Liver (tissue), 8 donors: ENCODE measurements at regions not wholly inside any gene's neighbourhood (a gene's known extent, or its start where the extent isn't known, plus 50 kb on each side); places are given as distances from the start of the nearest gene placed in this dataset.

Experiments
- DNase-seq: peaks from one replicate; pipeline ENCODE4 v3.0.0-alpha.2; 2017; ENCODE audit warnings: low spot score
- H3K27ac ChIP-seq, 2 donors: one replicate each; pipeline ENCODE4 v1.7.0; 2013; ENCODE audit warnings: inconsistent platforms in 2 of 2, low read length in 2 of 2, control low read depth in 1 of 2, low read depth in 1 of 2, mild to moderate bottlenecking in 1 of 2
- H3K27me3 ChIP-seq, 4 donors: one replicate each; pipeline versions ENCODE4 v1.6.1 to v1.7.0; 2013; ENCODE audit warnings: low read length in 3 of 4, inconsistent platforms in 1 of 4, mild to moderate bottlenecking in 1 of 4, moderate library complexity in 1 of 4; ENCODE audit not compliant: control insufficient read depth in 4 of 4, insufficient read depth in 4 of 4
- H3K36me3 ChIP-seq, 4 donors: one replicate each; pipeline versions ENCODE4 v1.6.1 to v1.7.0; 2013; ENCODE audit warnings: low read length in 3 of 4, mild to moderate bottlenecking in 3 of 4, low read depth in 1 of 4, moderate library complexity in 1 of 4; ENCODE audit not compliant: control insufficient read depth in 4 of 4, insufficient read depth in 3 of 4
- H3K4me1 ChIP-seq, 4 donors: one replicate each; pipeline versions ENCODE4 v1.6.1 to v1.7.0; 2013; ENCODE audit warnings: low read length in 3 of 4, mild to moderate bottlenecking in 3 of 4, moderate library complexity in 1 of 4; ENCODE audit not compliant: control insufficient read depth in 4 of 4, insufficient read depth in 4 of 4
- H3K4me3 ChIP-seq, 3 donors: one replicate each; pipeline versions ENCODE4 v1.6.1 to v1.7.0; 2013; ENCODE audit warnings: low read length in 3 of 3, control low read depth in 1 of 3, low read depth in 1 of 3, mild to moderate bottlenecking in 1 of 3
- H3K9ac ChIP-seq, 2 donors: one replicate each; pipeline ENCODE4 v1.7.0; 2013; ENCODE audit warnings: low read length in 2 of 2, mild to moderate bottlenecking in 2 of 2, moderate library complexity in 2 of 2, control low read depth in 1 of 2, low read depth in 1 of 2
- H3K9me3 ChIP-seq, 4 donors: one replicate each; pipeline versions ENCODE4 v1.6.1 to v1.7.0; 2013; ENCODE audit warnings: low read length in 3 of 4; ENCODE audit not compliant: control insufficient read depth in 4 of 4
- ATF3 ChIP-seq: IDR thresholded peaks from 2 replicates; pipeline ENCODE4 v1.6.1; 2016; ENCODE audit warnings: antibody characterized with exemption
- CTCF ChIP-seq: fragments of 150-350 bp; IDR thresholded peaks from 2 replicates; pipeline ENCODE4 v1.5.1; 2017; ENCODE audit warnings: improper control_type of control experiment, low read depth, low read length; ENCODE audit not compliant: missing input control
- EGR1 ChIP-seq, 2 donors: IDR thresholded peaks; 2 replicates each; pipeline ENCODE4 v1.6.1; 2016 to 2018; ENCODE audit warnings: antibody characterized with exemption in 2 of 2, low read depth in 2 of 2
- FOXA1 ChIP-seq: IDR thresholded peaks from 2 replicates; pipeline ENCODE4 v1.6.1; 2016; ENCODE audit warnings: antibody characterized with exemption
- FOXA2 ChIP-seq: IDR thresholded peaks from 2 replicates; pipeline ENCODE4 v1.6.1; 2016; ENCODE audit warnings: antibody characterized with exemption
- GABPA ChIP-seq, 2 donors: IDR thresholded peaks in 1 of 2; conservative IDR thresholded peaks in 1 of 2; 2 replicates each; pipeline ENCODE4 v1.6.1; 2016; ENCODE audit warnings: antibody characterized with exemption in 2 of 2, mild to moderate bottlenecking in 1 of 2, moderate library complexity in 1 of 2
- HNF4A ChIP-seq, 2 donors: conservative IDR thresholded peaks; 2 replicates each; pipeline ENCODE4 v1.6.1; 2016; ENCODE audit warnings: antibody characterized with exemption in 2 of 2, mild to moderate bottlenecking in 2 of 2
- HNF4G ChIP-seq: IDR thresholded peaks from 2 replicates; pipeline ENCODE4 v1.6.1; 2016; ENCODE audit warnings: antibody characterized with exemption
- JUND ChIP-seq, 2 donors: IDR thresholded peaks; 2 replicates each; pipeline ENCODE4 v1.6.1; 2016; ENCODE audit warnings: antibody characterized with exemption in 2 of 2
- MAX ChIP-seq: IDR thresholded peaks from 2 replicates; pipeline ENCODE4 v1.6.1; 2016; ENCODE audit warnings: antibody characterized with exemption
- NR2F2 ChIP-seq: IDR thresholded peaks from 2 replicates; pipeline ENCODE4 v1.6.1; 2016; ENCODE audit warnings: antibody characterized with exemption
- RXRA ChIP-seq, 2 donors: IDR thresholded peaks; 2 replicates each; pipeline ENCODE4 v1.6.1; 2017 to 2018; ENCODE audit warnings: antibody characterized with exemption in 2 of 2, mild to moderate bottlenecking in 1 of 2
- TAF1 ChIP-seq: conservative IDR thresholded peaks from 2 replicates; pipeline ENCODE4 v1.6.1; 2016; ENCODE audit warnings: antibody characterized with exemption, mild to moderate bottlenecking
- YY1 ChIP-seq: IDR thresholded peaks from 2 replicates; pipeline ENCODE4 v1.6.1; 2016; ENCODE audit warnings: antibody characterized with exemption, mild to moderate bottlenecking
- ZBTB33 ChIP-seq: IDR thresholded peaks from 2 replicates; pipeline ENCODE4 v1.6.1; 2016; ENCODE audit warnings: antibody characterized with exemption
- WGBS: extraction: QIAGEN DNeasy Blood & Tissue Kit; methylation state at CpG from one replicate; pipeline ENCODE4 v1.1.7; 2013; 5-methylcytosine and 5-hydroxymethylcytosine counted together
- donor health status: healthy.
- donor health status: healthy.
- donor health status: healthy.
- donor health status: healthy.
- donor health status: healthy.

- no peak overlapping the region for H3K27ac ChIP-seq
- H3K9ac ChIP-seq, result no peak overlapping the region
- H3K36me3 ChIP-seq, result no peaks in the 10 kb centered on the region
- H3K4me3 ChIP-seq, result no peak overlapping the region
- WGBS, result 79% methylated on average over 5 of the region's 5 CpGs
- TF ChIP-seq EGR1 (IDR thresholded peaks at IDR 0.05; ENCODE audit: low read depth in 2 of 2), result no peak
- no peak for DNase-seq
- peaks cover 0 to 4% (median 1%) of the 10 kb centered on the region in 4 donors for H3K9me3 ChIP-seq
- H3K27me3 ChIP-seq, result no peaks in the 10 kb centered on the region
- no peaks in the 10 kb centered on the region for H3K4me1 ChIP-seq
Observed at GRCh38 chr7:25928549-25929330, 223.3 kb upstream of the NFE2L3 start.

- Histone ChIP-seq H3K9ac (no peak overlapping the region), H3K27ac (no peak overlapping the region), H3K36me3 (no peaks in the 10 kb centered on the region), H3K4me1 (no peaks in the 10 kb centered on the region), H3K4me3 (no peak overlapping the region), H3K27me3 (no peaks in the 10 kb centered on the region), H3K9me3 (peaks cover 0 to 7% (median 1%) of the 10 kb centered on the region in 4 donors)
- DNase-seq, result no peak
- no peak for TF ChIP-seq FOXA2
- TF ChIP-seq YY1, result no peak
- no peak for TF ChIP-seq MAX
- no peak for TF ChIP-seq JUND (IDR thresholded peaks at IDR 0.05)
- TF ChIP-seq NR2F2, result no peak
- TF ChIP-seq HNF4G, result no peak
- no peak for TF ChIP-seq CTCF
- 88% methylated on average over 5 of the region's 5 CpGs for WGBS
Observed at GRCh38 chr7:25929448-25929847, 222.6 kb upstream of the NFE2L3 start.

- 91% methylated on average over 5 of the region's 5 CpGs for WGBS
- Histone ChIP-seq H3K9me3 (peaks cover 0 to 7% (median 1%) of the 10 kb centered on the region in 4 donors), H3K4me1 (no peaks in the 10 kb centered on the region), H3K27ac (no peak overlapping the region), H3K4me3 (no peak overlapping the region), H3K9ac (no peak overlapping the region), H3K36me3 (no peaks in the 10 kb centered on the region), H3K27me3 (no peaks in the 10 kb centered on the region)
- DNase-seq, result no peak
- TF ChIP-seq ATF3, result no peak
- TF ChIP-seq GABPA (IDR thresholded peaks at IDR 0.05 in 1 of 2, conservative IDR thresholded peaks at IDR 0.05 in 1 of 2), result no peak
- TF ChIP-seq TAF1, result no peak
- no peak for TF ChIP-seq ZBTB33
- no peak for TF ChIP-seq HNF4G
- TF ChIP-seq NR2F2, result no peak
- no peak for TF ChIP-seq HNF4A (conservative IDR thresholded peaks at IDR 0.05)
- TF ChIP-seq RXRA (IDR thresholded peaks at IDR 0.05), result no peak
- TF ChIP-seq MAX, result no peak
- no peak for TF ChIP-seq JUND (IDR thresholded peaks at IDR 0.05)
- TF ChIP-seq CTCF, result no peak
- TF ChIP-seq FOXA1, result no peak
- TF ChIP-seq EGR1 (IDR thresholded peaks at IDR 0.05; ENCODE audit: low read depth in 2 of 2), result no peak
- TF ChIP-seq FOXA2, result no peak
- TF ChIP-seq YY1, result no peak
Observed at GRCh38 chr7:25930492-25931048, 221.4 kb upstream of the NFE2L3 start.
